Activated CD8-positive, alpha-beta T cell treated with anti-CD3 and anti-CD28 coated beads, Interleukin-2, amount 10 ng/mL, durations not matched to agents 7 days and 5 days (primary cell): ENCODE measurements at regions not wholly inside any gene's neighbourhood (a gene's known extent, or its start where the extent isn't known, plus 50 kb on each side); places are given as distances from the start of the nearest gene placed in this dataset.

ENCODE experiments used
- ATAC-seq: fragments of 150-1000 bp; cut with Tn5 transposase; one replicate; pipeline ENCODE4 v1.10.0; 2021; ENCODE audit warnings: moderate library complexity
- CTCF ChIA-PET: fragments of 350-600 bp; sonication (Branson Sonifier 250); formaldehyde crosslinking; loops from one replicate; lab custom pipeline; 2021; ENCODE audit warnings: antibody characterized with exemption; lab: Charles Lee
- POLR2A ChIA-PET: fragments of 350-600 bp; sonication (Branson Sonifier 250); formaldehyde crosslinking; loops from one replicate; lab custom pipeline; 2021; ENCODE audit warnings: antibody characterized with exemption; lab: Charles Lee
- DNase-seq: peaks from one replicate; pipeline ENCODE4 v3.0.0-alpha.2; 2020
- H3K27ac Mint-ChIP-seq: one replicate; pipeline ENCODE4 v1.8.0; 2021; ENCODE audit warnings: mild to moderate bottlenecking, mixed read lengths
- H3K27me3 Mint-ChIP-seq: one replicate; pipeline ENCODE4 v1.8.0; 2021; ENCODE audit warnings: low read depth, mixed read lengths
- H3K36me3 Mint-ChIP-seq: one replicate; pipeline ENCODE4 v1.8.0; 2021; ENCODE audit warnings: low read depth, mixed read lengths
- H3K4me1 Mint-ChIP-seq: one replicate; pipeline ENCODE4 v1.8.0; 2021; ENCODE audit warnings: low read depth, mixed read lengths
- H3K4me3 Mint-ChIP-seq: one replicate; pipeline ENCODE4 v1.8.0; 2021; ENCODE audit warnings: mild to moderate bottlenecking, mixed read lengths
- H3K9me3 Mint-ChIP-seq: one replicate; pipeline ENCODE4 v1.8.0; 2022; ENCODE audit warnings: mixed read lengths; ENCODE audit not compliant: insufficient read depth

DNA sequence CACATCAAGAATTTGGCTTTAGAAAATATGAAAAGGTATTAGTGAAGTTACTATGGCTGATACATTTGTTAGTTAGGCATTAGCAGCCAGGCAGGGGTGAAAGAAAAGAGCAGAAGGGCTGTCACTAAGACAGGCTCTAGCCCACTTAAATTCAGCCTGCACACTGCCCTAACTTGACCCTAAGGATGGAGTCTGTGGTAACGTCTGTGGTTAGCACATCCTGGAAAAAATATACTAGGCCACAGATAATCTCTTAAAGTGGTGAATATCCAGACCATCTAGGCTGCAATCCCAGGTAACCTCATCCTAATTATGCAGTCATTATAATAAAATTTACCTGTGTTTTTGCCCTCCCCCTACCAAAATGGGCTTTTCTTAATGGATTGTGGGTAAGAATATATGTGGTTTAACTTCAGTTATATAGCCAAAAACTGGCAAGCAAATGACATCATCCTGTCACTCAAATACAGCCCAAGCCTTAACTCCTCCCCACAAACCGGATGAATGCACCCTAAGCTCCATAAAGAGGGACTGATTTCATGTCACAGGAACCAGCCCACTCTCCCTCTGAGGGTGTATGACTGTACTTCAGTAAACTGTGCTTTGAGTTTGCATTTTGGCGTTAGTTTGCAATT is 440.9 kb downstream of the LRFN5 start:
- ATAC-seq (no peak), DNase-seq (no peak)
- ChIA-PET CTCF (no interaction called here), POLR2A (no interaction called here)
- Mint-ChIP-seq H3K27ac (no peak overlapping the region), H3K36me3 (no peaks in the 10 kb centered on the region), H3K27me3 (no peaks in the 10 kb centered on the region), H3K9me3 (no peaks in the 10 kb centered on the region), H3K4me3 (no peak overlapping the region), H3K4me1 (no peaks in the 10 kb centered on the region)

GRCh38 chr14:42045383-42045782 is 438.7 kb downstream of the LRFN5 start:
- Mint-ChIP-seq H3K9me3 (no peaks in the 10 kb centered on the region), H3K4me1 (no peaks in the 10 kb centered on the region), H3K36me3 (no peaks in the 10 kb centered on the region), H3K27ac (no peak overlapping the region), H3K27me3 (no peaks in the 10 kb centered on the region), H3K4me3 (no peak overlapping the region)
- no peak for ATAC-seq
- ChIA-PET POLR2A (no interaction called here), CTCF (no interaction called here)
- no peak for DNase-seq

- ATAC-seq (no peak), DNase-seq (no peak)
- no peak overlapping the region for H3K27ac Mint-ChIP-seq
- H3K9me3 Mint-ChIP-seq, result no peaks in the 10 kb centered on the region
- H3K27me3 Mint-ChIP-seq, result no peaks in the 10 kb centered on the region
- H3K4me1 Mint-ChIP-seq, result no peaks in the 10 kb centered on the region
- ChIA-PET POLR2A (no interaction called here), CTCF (no interaction called here)
- no peaks in the 10 kb centered on the region for H3K36me3 Mint-ChIP-seq
- H3K4me3 Mint-ChIP-seq, result no peak overlapping the region
Observed at GRCh38 chr14:42028607-42029006, 421.9 kb downstream of the LRFN5 start.

GRCh38 chr14:42027271-42027670 is 420.6 kb downstream of the LRFN5 start:
- H3K27me3 Mint-ChIP-seq, result no peaks in the 10 kb centered on the region
- H3K4me1 Mint-ChIP-seq, result no peaks in the 10 kb centered on the region
- ChIA-PET POLR2A (no interaction called here), CTCF (no interaction called here)
- H3K27ac Mint-ChIP-seq, result no peak overlapping the region
- no peaks in the 10 kb centered on the region for H3K9me3 Mint-ChIP-seq
- H3K4me3 Mint-ChIP-seq, result no peak overlapping the region
- no peaks in the 10 kb centered on the region for H3K36me3 Mint-ChIP-seq
- ATAC-seq (no peak), DNase-seq (no peak)

DNA sequence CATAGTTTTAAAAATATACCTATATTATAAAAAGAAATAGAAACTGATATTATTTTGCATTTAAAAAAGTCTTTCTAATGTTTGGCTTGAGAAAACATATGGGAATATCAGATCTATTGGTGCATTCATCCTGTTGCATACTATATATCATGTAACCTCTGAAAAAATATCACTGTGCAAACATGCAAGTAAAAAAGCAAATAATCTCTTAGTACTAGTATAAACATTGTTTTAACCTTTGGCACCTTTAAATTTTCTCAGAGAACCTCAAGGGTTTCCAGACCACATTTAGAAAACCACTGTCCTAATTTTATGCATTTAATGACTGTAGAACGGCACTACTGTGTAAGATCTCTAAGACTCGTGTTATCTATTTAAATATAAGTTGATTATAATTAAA is 416.8 kb downstream of the LRFN5 start:
- no peaks in the 10 kb centered on the region for H3K36me3 Mint-ChIP-seq
- no peak for DNase-seq

DNA sequence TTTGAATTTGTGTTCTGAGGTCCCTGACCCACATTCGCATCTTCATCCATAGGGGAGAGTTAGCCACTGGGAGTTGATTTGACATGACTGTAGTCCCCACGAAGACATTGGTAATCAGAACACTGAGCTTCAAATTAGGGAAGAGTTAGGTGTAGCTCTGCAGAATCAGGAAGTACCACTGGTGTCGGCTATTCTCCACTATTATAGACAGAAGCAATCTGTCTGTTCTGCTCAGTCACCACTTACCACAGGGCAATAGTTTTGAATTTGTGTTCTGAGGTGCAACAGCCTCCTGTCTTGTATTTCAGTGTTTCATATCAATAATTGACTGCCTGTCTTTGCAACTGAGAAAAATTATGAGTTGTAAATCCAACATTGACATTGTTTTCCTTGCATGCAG is 407.6 kb downstream of the LRFN5 start:
- no peaks in the 10 kb centered on the region for H3K27me3 Mint-ChIP-seq
- ATAC-seq (no peak), DNase-seq (no peak)
- H3K4me3 Mint-ChIP-seq, result no peak overlapping the region
- CTCF ChIA-PET, result no interaction called here
- peaks cover 5% of the 10 kb centered on the region for H3K9me3 Mint-ChIP-seq
- no peak overlapping the region for H3K27ac Mint-ChIP-seq
- H3K36me3 Mint-ChIP-seq, result no peaks in the 10 kb centered on the region
- no peaks in the 10 kb centered on the region for H3K4me1 Mint-ChIP-seq
- POLR2A ChIA-PET, result no interaction called here

More for the DNA sequence above, 416.8 kb downstream of the LRFN5 start:
- no peak for ATAC-seq
- CTCF ChIA-PET, result no interaction called here
- Mint-ChIP-seq H3K4me3 (no peak overlapping the region), H3K4me1 (no peaks in the 10 kb centered on the region), H3K27ac (no peak overlapping the region), H3K27me3 (no peaks in the 10 kb centered on the region), H3K9me3 (peaks cover 5% of the 10 kb centered on the region)
- POLR2A ChIA-PET, result no interaction called here

- CTCF ChIA-PET, result no interaction called here
- no peaks in the 10 kb centered on the region for H3K9me3 Mint-ChIP-seq
- DNase-seq (no peak), ATAC-seq (no peak)
- H3K36me3 Mint-ChIP-seq, result no peaks in the 10 kb centered on the region
- no peak overlapping the region for H3K4me3 Mint-ChIP-seq
- no peaks in the 10 kb centered on the region for H3K27me3 Mint-ChIP-seq
- no peaks in the 10 kb centered on the region for H3K4me1 Mint-ChIP-seq
- no peak overlapping the region for H3K27ac Mint-ChIP-seq
- POLR2A ChIA-PET, result no interaction called here
Observed at GRCh38 chr14:42013559-42013958, 406.9 kb downstream of the LRFN5 start.

- Mint-ChIP-seq H3K4me3 (no peak overlapping the region), H3K36me3 (no peaks in the 10 kb centered on the region), H3K27ac (no peak overlapping the region), H3K4me1 (no peaks in the 10 kb centered on the region), H3K9me3 (no peaks in the 10 kb centered on the region), H3K27me3 (no peaks in the 10 kb centered on the region)
- DNase-seq, result no peak
- ChIA-PET POLR2A (no interaction called here), CTCF (no interaction called here)
- ATAC-seq, result no peak
Observed at GRCh38 chr14:42013153-42013552, 406.5 kb downstream of the LRFN5 start.

DNA sequence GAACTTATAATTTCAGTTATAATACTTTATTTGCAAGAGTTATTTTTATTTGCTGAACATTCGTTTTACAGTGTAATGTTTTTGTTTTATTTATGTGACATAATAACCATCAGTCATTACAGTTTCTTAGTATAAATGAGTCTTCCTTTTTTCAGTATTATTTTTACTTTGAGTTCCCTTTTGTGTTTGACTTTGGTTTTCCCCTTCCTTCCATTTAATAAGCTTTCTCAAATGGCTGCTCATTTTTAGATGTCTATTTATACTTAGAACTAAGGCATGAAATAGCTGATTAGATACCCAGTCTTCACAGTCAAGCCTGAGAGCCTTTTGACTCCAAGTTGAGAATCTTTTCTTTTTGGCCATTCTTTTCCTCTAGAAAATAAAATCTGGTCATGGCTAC is 404.5 kb downstream of the LRFN5 start:
- H3K27ac Mint-ChIP-seq, result no peak overlapping the region
- POLR2A ChIA-PET, result no interaction called here

DNA sequence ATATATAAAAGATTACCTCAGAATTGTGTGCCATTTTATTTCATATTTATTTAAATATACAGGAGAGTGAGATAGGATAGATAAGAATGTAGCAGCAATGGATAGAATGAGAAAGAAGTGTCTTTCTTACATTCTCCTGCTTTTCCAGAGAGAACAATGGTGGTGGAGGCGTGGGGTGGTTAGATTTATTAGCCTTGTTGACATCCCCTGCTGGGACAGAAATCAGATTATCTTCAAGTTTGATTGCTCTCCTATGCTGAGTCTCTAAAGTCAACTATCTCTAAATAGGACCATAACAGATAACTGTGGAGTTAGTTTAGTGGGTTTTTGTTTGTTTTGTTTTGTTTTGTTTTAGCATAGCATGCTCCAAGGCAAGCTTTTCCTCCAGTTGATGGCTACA is 397.6 kb downstream of the LRFN5 start:
- Mint-ChIP-seq H3K4me1 (no peaks in the 10 kb centered on the region), H3K4me3 (no peak overlapping the region), H3K27ac (no peak overlapping the region), H3K9me3 (peaks cover 5% of the 10 kb centered on the region), H3K36me3 (no peaks in the 10 kb centered on the region), H3K27me3 (no peaks in the 10 kb centered on the region)
- DNase-seq (no peak), ATAC-seq (no peak)
- POLR2A ChIA-PET, result no interaction called here
- CTCF ChIA-PET, result no interaction called here

More for the DNA sequence above, 404.5 kb downstream of the LRFN5 start:
- Mint-ChIP-seq H3K27me3 (no peaks in the 10 kb centered on the region), H3K9me3 (peaks cover 5% of the 10 kb centered on the region), H3K4me3 (no peak overlapping the region), H3K36me3 (no peaks in the 10 kb centered on the region), H3K4me1 (no peaks in the 10 kb centered on the region)
- CTCF ChIA-PET, result no interaction called here
- DNase-seq, result no peak
- no peak for ATAC-seq

DNA sequence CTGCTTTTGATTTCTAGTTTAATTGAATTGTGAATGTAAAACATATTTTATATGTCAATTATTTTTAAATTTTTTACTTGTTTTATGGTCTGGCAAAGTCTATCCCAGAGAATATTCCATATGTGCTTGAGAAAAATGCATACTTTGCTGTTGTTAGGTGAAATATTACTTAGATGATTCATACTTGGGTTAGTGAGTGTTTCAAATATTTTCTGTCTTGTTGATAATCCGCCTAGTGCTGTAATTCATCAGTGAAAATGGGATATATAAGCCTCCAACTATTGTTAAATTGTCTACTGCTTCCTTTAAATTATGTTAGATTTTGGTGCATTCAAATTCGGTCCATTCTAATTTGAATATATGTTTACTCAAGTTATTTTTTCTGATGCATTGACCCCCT is 395.5 kb downstream of the LRFN5 start:
- Mint-ChIP-seq H3K27me3 (no peaks in the 10 kb centered on the region), H3K27ac (no peak overlapping the region), H3K9me3 (peaks cover 4% of the 10 kb centered on the region), H3K4me3 (no peak overlapping the region), H3K36me3 (no peaks in the 10 kb centered on the region), H3K4me1 (no peaks in the 10 kb centered on the region)
- DNase-seq, result no peak
- CTCF ChIA-PET, result no interaction called here
- no peak for ATAC-seq
- POLR2A ChIA-PET, result no interaction called here

DNA sequence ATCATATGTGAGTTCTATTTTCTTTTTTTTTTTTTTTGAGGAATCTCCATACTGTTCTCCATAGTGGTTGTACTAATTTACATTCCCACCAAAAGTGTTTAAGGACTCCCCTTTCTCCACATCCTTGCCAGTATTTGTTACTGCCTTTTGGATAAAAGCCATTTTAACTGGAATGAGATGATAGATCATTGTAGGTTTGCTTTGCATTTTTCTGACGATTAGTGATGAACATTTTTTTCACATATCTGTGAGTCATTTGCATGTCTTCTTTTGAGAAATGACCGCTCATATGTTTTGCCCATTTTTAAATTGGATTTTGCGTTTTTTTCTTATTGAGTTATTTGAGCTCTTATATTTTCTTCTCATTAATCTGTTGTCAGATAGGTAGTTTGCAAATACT is 394.8 kb downstream of the LRFN5 start:
- Mint-ChIP-seq H3K36me3 (no peaks in the 10 kb centered on the region), H3K4me1 (no peaks in the 10 kb centered on the region), H3K4me3 (no peak overlapping the region), H3K9me3 (peaks cover 4% of the 10 kb centered on the region), H3K27me3 (no peaks in the 10 kb centered on the region), H3K27ac (no peak overlapping the region)
- ATAC-seq (no peak), DNase-seq (no peak)
- CTCF ChIA-PET, result no interaction called here
- POLR2A ChIA-PET, result no interaction called here

DNA sequence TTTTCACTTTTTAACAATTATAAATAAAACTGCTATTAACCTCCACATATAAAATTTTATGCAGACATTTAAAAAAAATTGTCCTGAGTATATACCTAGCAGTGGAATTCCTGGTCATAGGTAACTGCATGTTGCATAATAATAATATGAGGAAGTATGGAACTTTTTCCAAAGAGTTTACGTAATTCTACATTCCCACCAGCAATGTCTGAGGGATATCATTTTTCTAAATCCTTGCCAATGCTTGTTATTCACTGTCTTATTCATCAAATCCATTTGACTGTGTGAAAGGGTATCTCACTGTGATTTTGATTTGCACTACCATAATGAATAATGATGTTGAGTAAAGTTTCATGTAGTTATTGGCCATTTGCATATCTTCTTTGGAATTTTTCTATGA is 393.8 kb downstream of the LRFN5 start:
- DNase-seq (no peak), ATAC-seq (no peak)
- no peaks in the 10 kb centered on the region for H3K36me3 Mint-ChIP-seq
- no peaks in the 10 kb centered on the region for H3K27me3 Mint-ChIP-seq
- POLR2A ChIA-PET, result no interaction called here
- CTCF ChIA-PET, result no interaction called here
- no peak overlapping the region for H3K4me3 Mint-ChIP-seq
- no peaks in the 10 kb centered on the region for H3K4me1 Mint-ChIP-seq
- H3K27ac Mint-ChIP-seq, result no peak overlapping the region
- H3K9me3 Mint-ChIP-seq, result peaks cover 4% of the 10 kb centered on the region
